ENCODE measurements at regions not wholly inside any gene's neighbourhood (a gene's known extent, or its start where the extent isn't known, plus 50 kb on each side); places are given as distances from the start of the nearest gene placed in this dataset.

DNA sequence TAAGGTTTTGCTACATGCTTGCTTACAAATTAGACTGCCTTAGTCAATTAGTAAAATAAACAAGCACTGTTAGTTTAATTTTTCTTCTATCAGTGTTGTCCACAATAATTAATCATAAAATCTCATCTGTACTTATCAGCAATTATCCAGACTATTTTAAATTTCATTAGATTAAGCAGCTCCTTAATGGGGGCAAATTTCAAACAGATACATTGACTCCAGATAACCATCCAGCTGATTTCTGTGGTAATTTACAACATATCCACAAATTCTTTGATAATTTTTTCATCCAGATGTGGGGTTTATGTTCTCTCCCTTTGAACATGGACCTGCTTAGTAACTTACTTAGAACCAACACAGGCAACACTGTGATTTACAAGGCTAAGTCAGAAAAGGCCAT, 170.4 kb upstream of the CWC22 start:
- no peaks in the 10 kb centered on the region for H3K4me1 ChIP-seq
- no peaks in the 10 kb centered on the region for H3K9me3 ChIP-seq
- no peak overlapping the region for H3K4me3 ChIP-seq
- H3K27me3 ChIP-seq: no peaks in the 10 kb centered on the region
- no peak for DNase-seq
- TF ChIP-seq, protein P1, sequence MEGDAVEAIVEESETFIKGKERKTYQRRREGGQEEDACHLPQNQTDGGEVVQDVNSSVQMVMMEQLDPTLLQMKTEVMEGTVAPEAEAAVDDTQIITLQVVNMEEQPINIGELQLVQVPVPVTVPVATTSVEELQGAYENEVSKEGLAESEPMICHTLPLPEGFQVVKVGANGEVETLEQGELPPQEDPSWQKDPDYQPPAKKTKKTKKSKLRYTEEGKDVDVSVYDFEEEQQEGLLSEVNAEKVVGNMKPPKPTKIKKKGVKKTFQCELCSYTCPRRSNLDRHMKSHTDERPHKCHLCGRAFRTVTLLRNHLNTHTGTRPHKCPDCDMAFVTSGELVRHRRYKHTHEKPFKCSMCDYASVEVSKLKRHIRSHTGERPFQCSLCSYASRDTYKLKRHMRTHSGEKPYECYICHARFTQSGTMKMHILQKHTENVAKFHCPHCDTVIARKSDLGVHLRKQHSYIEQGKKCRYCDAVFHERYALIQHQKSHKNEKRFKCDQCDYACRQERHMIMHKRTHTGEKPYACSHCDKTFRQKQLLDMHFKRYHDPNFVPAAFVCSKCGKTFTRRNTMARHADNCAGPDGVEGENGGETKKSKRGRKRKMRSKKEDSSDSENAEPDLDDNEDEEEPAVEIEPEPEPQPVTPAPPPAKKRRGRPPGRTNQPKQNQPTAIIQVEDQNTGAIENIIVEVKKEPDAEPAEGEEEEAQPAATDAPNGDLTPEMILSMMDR (IDR thresholded peaks at IDR 0.05): no peak
- no peak for TF ChIP-seq POLR2A (IDR thresholded peaks at IDR 0.05)
- intact Hi-C loops (cut with DNase I; ENCODE audit: low total_unique reads): no loop called here
- no peak overlapping the region for H3K27ac ChIP-seq
- H3K36me3 ChIP-seq: peaks cover 0 to 3% of the 10 kb centered on the region in 2 donors

DNA sequence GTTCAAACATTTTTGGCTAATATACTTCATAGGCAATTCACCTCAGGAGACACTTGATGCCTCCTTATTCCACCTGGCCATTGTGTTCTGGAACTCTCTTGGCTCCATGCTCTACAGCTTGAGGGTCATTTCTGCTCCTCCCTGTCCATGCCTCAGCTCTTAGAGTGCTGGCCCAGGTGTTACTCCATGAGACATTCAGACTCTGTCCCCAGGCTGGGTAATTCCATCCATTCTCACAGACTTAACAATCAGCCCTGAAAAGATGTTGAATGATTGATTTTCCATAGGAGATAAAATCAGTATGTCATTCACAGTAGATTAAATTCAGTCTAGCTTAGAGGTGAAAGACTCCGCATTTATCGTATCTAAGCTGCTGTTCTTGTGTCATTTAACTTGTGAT, 168.6 kb upstream of the CWC22 start:
- no peaks in the 10 kb centered on the region for H3K27me3 ChIP-seq
- H3K4me3 ChIP-seq: no peak overlapping the region
- DNase-seq: no peak
- no peak overlapping the region for H3K27ac ChIP-seq
- intact Hi-C loops (cut with DNase I; ENCODE audit: low total_unique reads): no loop called here
- H3K36me3 ChIP-seq: no peaks in the 10 kb centered on the region
- no peaks in the 10 kb centered on the region for H3K4me1 ChIP-seq
- no peaks in the 10 kb centered on the region for H3K9me3 ChIP-seq
- TF ChIP-seq, protein P1 (IDR thresholded peaks at IDR 0.05): no peak
- TF ChIP-seq POLR2A (IDR thresholded peaks at IDR 0.05): no peak

DNA sequence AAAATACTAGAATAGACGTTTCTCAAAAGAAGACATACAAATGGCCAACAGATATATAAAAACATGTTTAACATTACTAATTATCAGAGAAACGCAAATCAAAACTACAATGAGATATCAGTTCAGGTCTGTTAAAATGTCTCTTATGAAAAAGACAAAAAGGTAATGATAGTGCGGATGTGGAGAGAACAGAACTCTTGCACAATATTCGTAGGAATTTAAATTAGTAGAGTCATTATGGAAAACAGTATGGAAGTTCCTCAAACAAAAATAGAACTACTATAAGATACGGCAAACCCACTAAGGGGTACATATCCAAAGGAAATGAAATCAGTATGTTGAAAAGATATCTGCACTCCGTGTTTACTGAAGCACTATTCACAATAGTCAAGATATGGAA, 167.5 kb upstream of the CWC22 start:
- intact Hi-C loops (cut with DNase I; ENCODE audit: low total_unique reads): no loop called here

DNA sequence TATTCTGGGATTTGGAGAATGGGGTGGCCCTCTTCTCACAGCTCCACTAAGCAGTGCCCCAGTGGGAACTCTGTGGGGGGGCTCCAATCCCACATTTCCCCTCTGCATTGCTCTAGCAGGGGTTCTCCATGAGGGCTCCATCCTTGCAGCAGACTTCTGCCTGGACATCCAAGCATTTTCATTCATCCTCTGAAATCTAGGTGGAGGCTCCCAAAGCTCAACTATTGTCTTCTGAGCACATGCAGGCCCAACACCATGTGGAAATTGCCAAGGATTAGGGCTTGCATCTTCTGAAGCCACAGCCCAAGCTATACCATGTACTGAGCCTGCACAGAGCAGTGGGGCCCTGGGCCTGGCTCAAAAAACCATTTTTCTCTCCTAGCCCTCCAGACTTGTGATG, 162.4 kb upstream of the CWC22 start:
- TF ChIP-seq POLR2A (IDR thresholded peaks at IDR 0.05): no peak
- TF ChIP-seq, protein P1 (IDR thresholded peaks at IDR 0.05): no peak
- DNase-seq: no peak
- no peak overlapping the region for H3K4me3 ChIP-seq
- no peaks in the 10 kb centered on the region for H3K9me3 ChIP-seq
- H3K27ac ChIP-seq: no peak overlapping the region
- no peaks in the 10 kb centered on the region for H3K27me3 ChIP-seq
- intact Hi-C loops (cut with DNase I; ENCODE audit: low total_unique reads): no loop called here
- H3K36me3 ChIP-seq: no peaks in the 10 kb centered on the region
- no peaks in the 10 kb centered on the region for H3K4me1 ChIP-seq

More for the DNA sequence above, 167.5 kb upstream of the CWC22 start:
- TF ChIP-seq, protein P1 (IDR thresholded peaks at IDR 0.05): no peak
- no peak for TF ChIP-seq POLR2A (IDR thresholded peaks at IDR 0.05)
- DNase-seq: no peak
- Histone ChIP-seq H3K4me1 (no peaks in the 10 kb centered on the region), H3K27ac (no peak overlapping the region), H3K4me3 (no peak overlapping the region), H3K27me3 (no peaks in the 10 kb centered on the region), H3K36me3 (no peaks in the 10 kb centered on the region), H3K9me3 (no peaks in the 10 kb centered on the region)

DNA sequence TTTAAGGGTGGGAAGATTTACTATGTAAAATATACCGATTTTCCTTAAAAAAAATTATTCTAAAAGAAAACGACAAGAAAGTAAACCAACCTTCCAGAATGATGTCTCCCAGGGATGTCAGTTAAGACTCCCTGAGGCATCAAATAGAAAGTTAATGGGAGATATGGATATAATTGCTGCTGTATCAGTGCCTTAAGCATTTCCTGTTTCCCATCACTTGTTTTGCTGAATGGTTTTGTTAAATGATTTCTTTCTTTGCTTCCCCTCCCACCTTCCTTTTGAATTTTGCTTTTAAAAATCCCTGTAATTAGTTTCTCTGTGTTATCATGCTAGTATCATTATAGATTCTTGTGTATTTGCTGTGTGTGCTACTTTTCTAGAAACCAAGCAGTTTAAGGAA, 154.3 kb upstream of the CWC22 start:
- intact Hi-C loops (cut with DNase I; ENCODE audit: low total_unique reads): no loop called here
- no peak for TF ChIP-seq POLR2A (IDR thresholded peaks at IDR 0.05)
- TF ChIP-seq, protein P1 (IDR thresholded peaks at IDR 0.05): no peak
- no peak overlapping the region for H3K27ac ChIP-seq
- H3K27me3 ChIP-seq: no peaks in the 10 kb centered on the region
- no peaks in the 10 kb centered on the region for H3K4me1 ChIP-seq
- H3K9me3 ChIP-seq: no peaks in the 10 kb centered on the region
- no peak overlapping the region for H3K4me3 ChIP-seq
- H3K36me3 ChIP-seq: no peaks in the 10 kb centered on the region
- DNase-seq: no peak
